ENCODE measurements at regions not wholly inside any gene's neighbourhood (a gene's known extent, or its start where the extent isn't known, plus 50 kb on each side); places are given as distances from the start of the nearest gene placed in this dataset.

DNA sequence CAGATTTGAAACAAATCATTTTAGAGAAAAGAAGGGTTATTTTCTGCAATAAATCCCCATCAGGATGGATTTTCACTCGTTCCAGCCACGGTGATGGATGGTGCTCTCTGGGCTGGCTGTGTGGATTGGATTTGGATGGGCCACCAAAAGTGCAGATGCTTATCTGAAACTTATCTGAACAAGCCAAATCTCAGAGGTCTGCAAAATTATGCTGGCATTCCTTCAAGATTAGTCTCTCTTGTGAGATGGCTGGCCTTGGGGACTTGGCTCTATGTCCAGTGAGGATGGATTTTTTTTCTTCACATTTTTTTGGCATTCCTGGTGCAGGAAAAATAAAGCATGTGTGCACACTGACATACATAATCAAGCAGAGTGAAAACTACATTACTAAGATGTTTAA, 341.9 kb downstream of the GXYLT1 start:
- Histone ChIP-seq H2AFZ (ENCODE audit: control insufficient read depth, low read depth, low read length) (no peak overlapping the region), H3K9me3 (replicated peaks; ENCODE audit: control insufficient read depth, insufficient read depth, low read length) (no peaks in the 10 kb centered on the region), H3K27ac (ENCODE audit: control insufficient read depth, insufficient read depth) (no peak overlapping the region), H4K20me1 (ENCODE audit: control insufficient read depth, insufficient read depth) (no peaks in the 10 kb centered on the region), H3K4me1 (ENCODE audit: control insufficient read depth, insufficient read depth, low read length) (no peaks in the 10 kb centered on the region), H3K79me2 (ENCODE audit: control insufficient read depth, insufficient read depth, low read length) (no peaks in the 10 kb centered on the region), H3K4me2 (ENCODE audit: control insufficient read depth, insufficient read depth) (no peak overlapping the region), H3K27me3 (replicated peaks in 1 of 2; ENCODE audit: control insufficient read depth in 2 of 2, insufficient read depth in 2 of 2, low read length in 1 of 2) (no peaks in the 10 kb centered on the region), H3K36me3 (ENCODE audit: control insufficient read depth in 2 of 2, insufficient read depth in 2 of 2, low read length in 1 of 2) (no peaks in the 10 kb centered on the region), H3K9ac (ENCODE audit: control insufficient read depth, insufficient read depth, low read length) (no peak overlapping the region), H3K4me3 (no peak overlapping the region)
- 0% methylated on average over 2 of the region's 2 CpGs for WGBS (ENCODE audit: insufficient coverage, insufficient replicate concordance, low lambda C conversion rate, missing lambda C conversion rate)
- ChIA-PET RAD21 (ENCODE audit: unreplicated experiment) (no interaction called here), SMC1A (ENCODE audit: uncharacterized antibody, unreplicated experiment) (no interaction called here), CTCF (no interaction called here), POLR2A (no interaction called here)
- DNase-seq (ENCODE audit: low read depth, low spot score) (no peak), ATAC-seq (no peak), FAIRE-seq (no peak)
- in situ Hi-C loops (cut with MboI) (no loop called here), intact Hi-C loops (cut with micrococcal nuclease; ENCODE audit: unreplicated experiment) (no loop called here)
- BruUV-seq (replicated peaks): no TSS peak
- TF ChIP-seq KLF5 (IDR thresholded peaks at IDR 0.05; ENCODE audit: partially characterized antibody): no peak
- TF ChIP-seq, protein P1, sequence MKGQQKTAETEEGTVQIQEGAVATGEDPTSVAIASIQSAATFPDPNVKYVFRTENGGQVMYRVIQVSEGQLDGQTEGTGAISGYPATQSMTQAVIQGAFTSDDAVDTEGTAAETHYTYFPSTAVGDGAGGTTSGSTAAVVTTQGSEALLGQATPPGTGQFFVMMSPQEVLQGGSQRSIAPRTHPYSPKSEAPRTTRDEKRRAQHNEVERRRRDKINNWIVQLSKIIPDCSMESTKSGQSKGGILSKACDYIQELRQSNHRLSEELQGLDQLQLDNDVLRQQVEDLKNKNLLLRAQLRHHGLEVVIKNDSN (IDR thresholded peaks at IDR 0.05; ENCODE audit: borderline replicate concordance, extremely low read length, insufficient read depth, low read depth, low read length): no peak
- no peak for TF ChIP-seq KAT2A (conservative IDR thresholded peaks at IDR 0.05; ENCODE audit: control insufficient read depth, low read depth, low read length)
- no peak for TF ChIP-seq ZNF384 (IDR thresholded peaks at IDR 0.05; ENCODE audit: borderline replicate concordance, low read depth, low read length)
- TF ChIP-seq, protein P2, sequence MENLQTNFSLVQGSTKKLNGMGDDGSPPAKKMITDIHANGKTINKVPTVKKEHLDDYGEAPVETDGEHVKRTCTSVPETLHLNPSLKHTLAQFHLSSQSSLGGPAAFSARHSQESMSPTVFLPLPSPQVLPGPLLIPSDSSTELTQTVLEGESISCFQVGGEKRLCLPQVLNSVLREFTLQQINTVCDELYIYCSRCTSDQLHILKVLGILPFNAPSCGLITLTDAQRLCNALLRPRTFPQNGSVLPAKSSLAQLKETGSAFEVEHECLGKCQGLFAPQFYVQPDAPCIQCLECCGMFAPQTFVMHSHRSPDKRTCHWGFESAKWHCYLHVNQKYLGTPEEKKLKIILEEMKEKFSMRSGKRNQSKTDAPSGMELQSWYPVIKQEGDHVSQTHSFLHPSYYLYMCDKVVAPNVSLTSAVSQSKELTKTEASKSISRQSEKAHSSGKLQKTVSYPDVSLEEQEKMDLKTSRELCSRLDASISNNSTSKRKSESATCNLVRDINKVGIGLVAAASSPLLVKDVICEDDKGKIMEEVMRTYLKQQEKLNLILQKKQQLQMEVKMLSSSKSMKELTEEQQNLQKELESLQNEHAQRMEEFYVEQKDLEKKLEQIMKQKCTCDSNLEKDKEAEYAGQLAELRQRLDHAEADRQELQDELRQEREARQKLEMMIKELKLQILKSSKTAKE (IDR thresholded peaks at IDR 0.05; ENCODE audit: low read depth, poor library complexity, severe bottlenecking): no peak
- TF ChIP-seq, protein P3, sequence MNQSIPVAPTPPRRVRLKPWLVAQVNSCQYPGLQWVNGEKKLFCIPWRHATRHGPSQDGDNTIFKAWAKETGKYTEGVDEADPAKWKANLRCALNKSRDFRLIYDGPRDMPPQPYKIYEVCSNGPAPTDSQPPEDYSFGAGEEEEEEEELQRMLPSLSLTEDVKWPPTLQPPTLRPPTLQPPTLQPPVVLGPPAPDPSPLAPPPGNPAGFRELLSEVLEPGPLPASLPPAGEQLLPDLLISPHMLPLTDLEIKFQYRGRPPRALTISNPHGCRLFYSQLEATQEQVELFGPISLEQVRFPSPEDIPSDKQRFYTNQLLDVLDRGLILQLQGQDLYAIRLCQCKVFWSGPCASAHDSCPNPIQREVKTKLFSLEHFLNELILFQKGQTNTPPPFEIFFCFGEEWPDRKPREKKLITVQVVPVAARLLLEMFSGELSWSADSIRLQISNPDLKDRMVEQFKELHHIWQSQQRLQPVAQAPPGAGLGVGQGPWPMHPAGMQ (IDR thresholded peaks at IDR 0.05; ENCODE audit: borderline replicate concordance): no peak
- TF ChIP-seq RFX5 (IDR thresholded peaks at IDR 0.05; ENCODE audit: low read depth, low read length): no peak
- no peak for TF ChIP-seq NFYB (IDR thresholded peaks at IDR 0.05; ENCODE audit: insufficient read depth, low read depth, low read length)
- TF ChIP-seq JUND (IDR thresholded peaks at IDR 0.05; ENCODE audit: low read depth, low read length): no peak
- TF ChIP-seq SRF (IDR thresholded peaks at IDR 0.05; ENCODE audit: low read depth in 2 of 2, low read length in 2 of 2): no peak
- TF ChIP-seq ATF7 (IDR thresholded peaks at IDR 0.05; ENCODE audit: low read depth): no peak
- TF ChIP-seq, protein P4, sequence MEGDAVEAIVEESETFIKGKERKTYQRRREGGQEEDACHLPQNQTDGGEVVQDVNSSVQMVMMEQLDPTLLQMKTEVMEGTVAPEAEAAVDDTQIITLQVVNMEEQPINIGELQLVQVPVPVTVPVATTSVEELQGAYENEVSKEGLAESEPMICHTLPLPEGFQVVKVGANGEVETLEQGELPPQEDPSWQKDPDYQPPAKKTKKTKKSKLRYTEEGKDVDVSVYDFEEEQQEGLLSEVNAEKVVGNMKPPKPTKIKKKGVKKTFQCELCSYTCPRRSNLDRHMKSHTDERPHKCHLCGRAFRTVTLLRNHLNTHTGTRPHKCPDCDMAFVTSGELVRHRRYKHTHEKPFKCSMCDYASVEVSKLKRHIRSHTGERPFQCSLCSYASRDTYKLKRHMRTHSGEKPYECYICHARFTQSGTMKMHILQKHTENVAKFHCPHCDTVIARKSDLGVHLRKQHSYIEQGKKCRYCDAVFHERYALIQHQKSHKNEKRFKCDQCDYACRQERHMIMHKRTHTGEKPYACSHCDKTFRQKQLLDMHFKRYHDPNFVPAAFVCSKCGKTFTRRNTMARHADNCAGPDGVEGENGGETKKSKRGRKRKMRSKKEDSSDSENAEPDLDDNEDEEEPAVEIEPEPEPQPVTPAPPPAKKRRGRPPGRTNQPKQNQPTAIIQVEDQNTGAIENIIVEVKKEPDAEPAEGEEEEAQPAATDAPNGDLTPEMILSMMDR (IDR thresholded peaks at IDR 0.05 in 2 of 3, conservative IDR thresholded peaks at IDR 0.05 in 1 of 3; ENCODE audit: control insufficient read depth in 2 of 3, extremely low read depth in 1 of 3, insufficient read depth in 1 of 3, low read depth in 3 of 3, low read length in 3 of 3): no peak
- no peak for TF ChIP-seq SMAD5 (IDR thresholded peaks at IDR 0.05; ENCODE audit: low read depth)

Data from GM12878 (cell line).